Spleen (tissue), 7 donors: ENCODE measurements at regions not wholly inside any gene's neighbourhood (a gene's known extent, or its start where the extent isn't known, plus 50 kb on each side); places are given as distances from the start of the nearest gene placed in this dataset.

Experiments used
- POLR2A ChIP-seq, 3 donors: fragments of 450-650 bp; IDR thresholded peaks; one replicate each; pipeline ENCODE4 v1.5.1; 2017; ENCODE audit warnings: antibody characterized with exemption in 3 of 3, mild to moderate bottlenecking in 1 of 3
- TF ChIP-seq, protein P1 (sequence below), 11 experiments: fragments of 200-600 bp in 7 of 11; fragments of 450-650 bp in 4 of 11; sonication (generic) in 4 of 11; IDR thresholded peaks in 8 of 11; conservative IDR thresholded peaks in 3 of 11; 1 replicate in 7 of 11; 2 replicates in 4 of 11; pipeline versions ENCODE4 v1.4.0 to v1.8.0; 2016 to 2021; ENCODE audit warnings: antibody characterized with exemption in 11 of 11, inconsistent platforms in 4 of 11, mild to moderate bottlenecking in 1 of 11
- donor health status: DM: no; HTN: no; CAD: no; lungs with moderate emphysema.
- donor health status: DM: no; HTN: no; CAD: no.
- donor health status: DM: no; HTN: no; CAD: no.

DNA sequence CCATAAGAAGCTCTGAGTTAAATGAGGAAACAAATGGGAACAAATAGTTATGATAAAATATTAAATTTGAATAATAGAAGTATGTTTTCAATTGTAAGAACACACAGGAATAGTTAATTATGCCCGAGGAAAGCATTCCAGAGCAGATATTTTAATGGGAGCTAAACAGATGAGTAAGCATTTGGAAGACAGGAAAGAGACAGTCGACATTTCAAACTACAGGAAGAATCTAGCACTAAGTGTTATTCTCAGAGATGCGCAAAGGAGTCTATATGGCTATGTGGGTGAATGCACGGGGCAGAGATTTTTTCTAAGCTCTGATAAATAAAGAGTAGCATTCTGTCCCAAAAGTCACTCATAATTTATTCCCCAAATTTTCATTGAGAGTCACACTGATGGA, 64.5 kb upstream of the SSTR1 start:
- TF ChIP-seq, protein P1, sequence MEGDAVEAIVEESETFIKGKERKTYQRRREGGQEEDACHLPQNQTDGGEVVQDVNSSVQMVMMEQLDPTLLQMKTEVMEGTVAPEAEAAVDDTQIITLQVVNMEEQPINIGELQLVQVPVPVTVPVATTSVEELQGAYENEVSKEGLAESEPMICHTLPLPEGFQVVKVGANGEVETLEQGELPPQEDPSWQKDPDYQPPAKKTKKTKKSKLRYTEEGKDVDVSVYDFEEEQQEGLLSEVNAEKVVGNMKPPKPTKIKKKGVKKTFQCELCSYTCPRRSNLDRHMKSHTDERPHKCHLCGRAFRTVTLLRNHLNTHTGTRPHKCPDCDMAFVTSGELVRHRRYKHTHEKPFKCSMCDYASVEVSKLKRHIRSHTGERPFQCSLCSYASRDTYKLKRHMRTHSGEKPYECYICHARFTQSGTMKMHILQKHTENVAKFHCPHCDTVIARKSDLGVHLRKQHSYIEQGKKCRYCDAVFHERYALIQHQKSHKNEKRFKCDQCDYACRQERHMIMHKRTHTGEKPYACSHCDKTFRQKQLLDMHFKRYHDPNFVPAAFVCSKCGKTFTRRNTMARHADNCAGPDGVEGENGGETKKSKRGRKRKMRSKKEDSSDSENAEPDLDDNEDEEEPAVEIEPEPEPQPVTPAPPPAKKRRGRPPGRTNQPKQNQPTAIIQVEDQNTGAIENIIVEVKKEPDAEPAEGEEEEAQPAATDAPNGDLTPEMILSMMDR (IDR thresholded peaks at IDR 0.05 in 8 of 11, conservative IDR thresholded peaks at IDR 0.05 in 3 of 11), result no peak
- no peak for TF ChIP-seq POLR2A (IDR thresholded peaks at IDR 0.05)
